Testis (tissue), 2 donors: ENCODE measurements at regions not wholly inside any gene's neighbourhood (a gene's known extent, or its start where the extent isn't known, plus 50 kb on each side); places are given as distances from the start of the nearest gene placed in this dataset.

Experiments
- DNase-seq: peaks from one replicate; pipeline ENCODE4 v3.0.0-alpha.2; 2019
- H3K27ac ChIP-seq, 2 donors: fragments of 200-600 bp; sonication (generic); one replicate each; pipeline ENCODE4 v1.5.1; 2019
- H3K27me3 ChIP-seq: fragments of 200-600 bp; sonication (generic); one replicate; pipeline ENCODE4 v1.5.1; 2019
- H3K36me3 ChIP-seq: fragments of 200-600 bp; sonication (generic); one replicate; pipeline ENCODE4 v1.5.1; 2017; ENCODE audit warnings: low read depth; ENCODE audit errors: missing control alignments
- H3K4me1 ChIP-seq: fragments of 200-600 bp; sonication (generic); one replicate; pipeline ENCODE4 v1.5.1; 2019
- H3K4me3 ChIP-seq, 2 donors: fragments of 200-600 bp; sonication (generic); one replicate each; pipeline ENCODE4 v1.5.1; 2017 to 2019
- H3K9me3 ChIP-seq: fragments of 200-600 bp; sonication (generic); one replicate; pipeline ENCODE4 v1.5.1; 2017
- CTCF ChIP-seq, 3 experiments: fragments of 450-650 bp in 2 of 3; fragments of 200-600 bp in 1 of 3; sonication (generic) in 1 of 3; IDR thresholded peaks; one replicate each; pipeline ENCODE4 v1.5.1; 2016 to 2019; ENCODE audit warnings: antibody characterized with exemption in 3 of 3, mild to moderate bottlenecking in 2 of 3, moderate library complexity in 1 of 3
- POLR2A ChIP-seq: fragments of 450-650 bp; IDR thresholded peaks from one replicate; pipeline ENCODE4 v1.6.1; 2017; ENCODE audit warnings: antibody characterized with exemption, mild to moderate bottlenecking, moderate library complexity
- WGBS, 2 donors: methylation state at CpG; one replicate each; pipeline ENCODE4 v1.1.5; 2018; 5-methylcytosine and 5-hydroxymethylcytosine counted together
- intact Hi-C: fragments of 100-400 bp; cut with DNase I; formaldehyde crosslinking; loops from one replicate; pipeline ENCODE4 v1.15.1; 2023; ENCODE audit warnings: low total_unique reads

- H3K4me1 ChIP-seq = no peaks in the 10 kb centered on the region
- no peaks in the 10 kb centered on the region for H3K9me3 ChIP-seq
- intact Hi-C loops = no loop called here
- no peaks in the 10 kb centered on the region for H3K27me3 ChIP-seq
- TF ChIP-seq POLR2A (no peak), CTCF (IDR thresholded peaks at IDR 0.05) (no peak)
- no peaks in the 10 kb centered on the region for H3K36me3 ChIP-seq
- 73 to 77% methylated on average over 2 of the region's 2 CpGs for WGBS, 2 donors
- no peak overlapping the region for H3K27ac ChIP-seq
- DNase-seq = no peak
- no peak overlapping the region for H3K4me3 ChIP-seq
These were observed 79.5 kb downstream of the COL6A6 start for GRCh38 chr3:130596484-130596883.

GRCh38 chr3:130601442-130601971 is 84.5 kb downstream of the COL6A6 start:
- WGBS, 2 donors = 82 to 83% methylated on average over 4 of the region's 4 CpGs
- DNase-seq = no peak
- intact Hi-C loops = no loop called here

GRCh38 chr3:130604806-130605205 is 87.8 kb downstream of the COL6A6 start:
- intact Hi-C loops = no loop called here
- Histone ChIP-seq H3K27ac (no peak overlapping the region), H3K9me3 (no peaks in the 10 kb centered on the region), H3K4me3 (no peak overlapping the region), H3K36me3 (no peaks in the 10 kb centered on the region), H3K27me3 (no peaks in the 10 kb centered on the region), H3K4me1 (peaks cover 9% of the 10 kb centered on the region)
- no peak for TF ChIP-seq CTCF (IDR thresholded peaks at IDR 0.05)
- TF ChIP-seq POLR2A = no peak
- WGBS, 2 donors = 77 to 86% methylated on average over 1 of the region's 1 CpG
- no peak for DNase-seq

More at GRCh38 chr3:130601442-130601971, 84.5 kb downstream of the COL6A6 start:
- Histone ChIP-seq H3K27me3 (no peaks in the 10 kb centered on the region), H3K4me3 (no peak overlapping the region), H3K27ac (no peak overlapping the region), H3K9me3 (no peaks in the 10 kb centered on the region), H3K36me3 (no peaks in the 10 kb centered on the region), H3K4me1 (no peaks in the 10 kb centered on the region)
- TF ChIP-seq POLR2A = no peak
- TF ChIP-seq CTCF (IDR thresholded peaks at IDR 0.05) = no peak

GRCh38 chr3:130606336-130606735 is 89.4 kb downstream of the COL6A6 start:
- peaks cover 15% of the 10 kb centered on the region for H3K4me1 ChIP-seq
- no peaks in the 10 kb centered on the region for H3K36me3 ChIP-seq
- no peaks in the 10 kb centered on the region for H3K27me3 ChIP-seq
- H3K9me3 ChIP-seq = no peaks in the 10 kb centered on the region
- intact Hi-C loops = no loop called here
- DNase-seq = no peak
- no peak for TF ChIP-seq CTCF (IDR thresholded peaks at IDR 0.05)
- H3K27ac ChIP-seq = no peak overlapping the region
- no peak overlapping the region for H3K4me3 ChIP-seq

GRCh38 chr3:130607553-130608154 is 90.7 kb downstream of the COL6A6 start:
- no peak for TF ChIP-seq CTCF (IDR thresholded peaks at IDR 0.05)
- TF ChIP-seq POLR2A = no peak
- Histone ChIP-seq H3K27me3 (no peaks in the 10 kb centered on the region), H3K4me3 (no peak overlapping the region), H3K27ac (no peak overlapping the region), H3K9me3 (no peaks in the 10 kb centered on the region), H3K36me3 (no peaks in the 10 kb centered on the region), H3K4me1 (peaks cover 15% of the 10 kb centered on the region)
- intact Hi-C loops = no loop called here
- WGBS, 2 donors = 98 to 100% methylated on average over 1 of the region's 1 CpG
- DNase-seq = no peak
